BE2C (cell line): ENCODE measurements at regions not wholly inside any gene's neighbourhood (a gene's known extent, or its start where the extent isn't known, plus 50 kb on each side); places are given as distances from the start of the nearest gene placed in this dataset.

Experiments used
- DNase-seq: peaks from one replicate; pipeline ENCODE4 v3.0.0-alpha.2; 2020
- H3K27me3 ChIP-seq: fragments of 250-450 bp; sonication (Bioruptor Pico); 2 replicates; pipeline ENCODE4 v1.5.1; 2020; ENCODE audit warnings: mild to moderate bottlenecking
- H3K36me3 ChIP-seq: fragments of 250-450 bp; sonication (Bioruptor Pico); 2 replicates; pipeline ENCODE4 v1.5.1; 2020; ENCODE audit warnings: mild to moderate bottlenecking
- H3K4me1 ChIP-seq: fragments of 250-450 bp; sonication (Bioruptor Pico); 2 replicates; pipeline ENCODE4 v1.5.1; 2020
- H3K4me3 ChIP-seq: 2 replicates; pipeline ENCODE4 v1.5.1; 2011; ENCODE audit warnings: low read depth, low read length
- H3K9me3 ChIP-seq: fragments of 250-450 bp; sonication (Bioruptor Pico); 2 replicates; pipeline ENCODE4 v1.5.1; 2020
- CTCF ChIP-seq: IDR thresholded peaks from 2 replicates; pipeline ENCODE4 v1.5.1; 2012; ENCODE audit warnings: mild to moderate bottlenecking, low read depth, low read length

GRCh38 chr2:6392354-6392753 is 473.4 kb downstream of the CMPK2 start:
- H3K27me3 ChIP-seq, result no peaks in the 10 kb centered on the region
- no peaks in the 10 kb centered on the region; the same call in 1 of the 2 replicates for H3K9me3 ChIP-seq
- no peak for TF ChIP-seq CTCF

GRCh38 chr2:6392966-6393365 is 472.7 kb downstream of the CMPK2 start:
- no peaks in the 10 kb centered on the region for H3K27me3 ChIP-seq
- no peak overlapping the region for H3K4me3 ChIP-seq
- H3K4me1 ChIP-seq, result no peaks in the 10 kb centered on the region
- H3K9me3 ChIP-seq, result no peaks in the 10 kb centered on the region; the same call in 1 of the 2 replicates
- H3K36me3 ChIP-seq, result no peaks in the 10 kb centered on the region
- TF ChIP-seq CTCF, result no peak
- DNase-seq, result no peak

More at GRCh38 chr2:6392354-6392753, 473.4 kb downstream of the CMPK2 start:
- H3K4me1 ChIP-seq, result no peaks in the 10 kb centered on the region
- no peaks in the 10 kb centered on the region for H3K36me3 ChIP-seq
- H3K4me3 ChIP-seq, result no peak overlapping the region
- DNase-seq, result no peak

- no peak overlapping the region for H3K4me3 ChIP-seq
Measured at GRCh38 chr2:6393819-6394218, 471.9 kb downstream of the CMPK2 start.

GRCh38 chr2:6394276-6394675 is 471.4 kb downstream of the CMPK2 start:
- Histone ChIP-seq H3K36me3 (no peaks in the 10 kb centered on the region), H3K4me3 (no peak overlapping the region), H3K9me3 (no peaks in the 10 kb centered on the region; the same call in 1 of the 2 replicates), H3K27me3 (no peaks in the 10 kb centered on the region), H3K4me1 (no peaks in the 10 kb centered on the region)
- DNase-seq, result no peak
- TF ChIP-seq CTCF, result no peak

More at GRCh38 chr2:6393819-6394218, 471.9 kb downstream of the CMPK2 start:
- H3K9me3 ChIP-seq, result no peaks in the 10 kb centered on the region; the same call in 1 of the 2 replicates
- H3K36me3 ChIP-seq, result no peaks in the 10 kb centered on the region
- no peaks in the 10 kb centered on the region for H3K27me3 ChIP-seq
- no peak for TF ChIP-seq CTCF
- no peaks in the 10 kb centered on the region for H3K4me1 ChIP-seq
- DNase-seq, result no peak

GRCh38 chr2:6398421-6398820 is 467.3 kb downstream of the CMPK2 start:
- Histone ChIP-seq H3K27me3 (no peaks in the 10 kb centered on the region), H3K4me1 (no peaks in the 10 kb centered on the region), H3K4me3 (no peak overlapping the region), H3K36me3 (no peaks in the 10 kb centered on the region), H3K9me3 (no peaks in the 10 kb centered on the region; the same call in 1 of the 2 replicates)
- DNase-seq, result no peak
- TF ChIP-seq CTCF, result no peak

GRCh38 chr2:6401301-6401700 is 464.4 kb downstream of the CMPK2 start:
- no peak for DNase-seq
- Histone ChIP-seq H3K36me3 (no peaks in the 10 kb centered on the region), H3K9me3 (no peaks in the 10 kb centered on the region), H3K4me1 (no peaks in the 10 kb centered on the region), H3K4me3 (no peak overlapping the region), H3K27me3 (no peaks in the 10 kb centered on the region)
- TF ChIP-seq CTCF, result no peak
